GM12865 (cell line): ENCODE measurements at regions not wholly inside any gene's neighbourhood (a gene's known extent, or its start where the extent isn't known, plus 50 kb on each side); places are given as distances from the start of the nearest gene placed in this dataset.

ENCODE experiments used
- DNase-seq: peaks from one replicate; pipeline ENCODE4 v3.0.0; 2010; ENCODE audit warnings: low read depth
- H3K4me3 ChIP-seq: 2 replicates; pipeline ENCODE4 v1.5.1; 2011; ENCODE audit warnings: mild to moderate bottlenecking, low read depth, low read length, control low read depth
- TF ChIP-seq, protein P1 (sequence below): IDR thresholded peaks from 2 replicates; pipeline ENCODE4 v1.5.1; 2011; ENCODE audit warnings: low read length, control low read depth, low read depth, inconsistent platforms; ENCODE audit not compliant: insufficient read depth; ENCODE audit errors: missing control alignments

DNA sequence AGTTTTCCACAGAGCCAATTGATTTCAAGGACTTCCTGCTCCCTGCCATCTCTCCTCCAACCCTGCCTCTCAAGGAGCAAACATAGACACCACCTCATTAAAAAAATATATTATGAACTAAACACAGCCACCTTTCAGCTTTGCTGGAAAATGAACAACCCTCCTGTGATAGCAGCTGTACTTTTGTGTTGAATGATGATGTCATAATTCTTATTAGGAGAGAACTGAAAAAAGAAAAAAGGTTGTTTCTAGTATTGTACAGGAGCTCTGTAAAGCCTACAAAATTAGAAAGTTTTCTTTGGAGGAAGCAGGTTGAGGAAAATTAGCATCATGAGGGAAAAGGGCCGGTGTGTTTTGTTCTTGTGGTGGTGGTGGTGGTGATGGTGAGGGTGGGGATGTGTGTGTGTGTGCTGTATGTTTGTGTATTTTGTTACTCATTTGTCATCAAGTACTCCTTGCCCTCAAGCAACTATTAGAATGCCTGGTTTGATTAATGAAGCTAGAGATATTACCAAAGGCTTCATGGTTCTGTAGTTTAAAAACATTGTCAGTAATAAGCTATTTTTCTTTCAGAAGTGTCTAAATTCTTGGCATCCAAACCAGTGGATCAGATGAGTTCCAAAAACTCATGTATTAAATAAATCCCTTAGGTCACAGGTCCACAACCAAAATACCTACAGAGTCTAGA lies 405.9 kb downstream of the TLE4 start:
- TF ChIP-seq, protein P1, sequence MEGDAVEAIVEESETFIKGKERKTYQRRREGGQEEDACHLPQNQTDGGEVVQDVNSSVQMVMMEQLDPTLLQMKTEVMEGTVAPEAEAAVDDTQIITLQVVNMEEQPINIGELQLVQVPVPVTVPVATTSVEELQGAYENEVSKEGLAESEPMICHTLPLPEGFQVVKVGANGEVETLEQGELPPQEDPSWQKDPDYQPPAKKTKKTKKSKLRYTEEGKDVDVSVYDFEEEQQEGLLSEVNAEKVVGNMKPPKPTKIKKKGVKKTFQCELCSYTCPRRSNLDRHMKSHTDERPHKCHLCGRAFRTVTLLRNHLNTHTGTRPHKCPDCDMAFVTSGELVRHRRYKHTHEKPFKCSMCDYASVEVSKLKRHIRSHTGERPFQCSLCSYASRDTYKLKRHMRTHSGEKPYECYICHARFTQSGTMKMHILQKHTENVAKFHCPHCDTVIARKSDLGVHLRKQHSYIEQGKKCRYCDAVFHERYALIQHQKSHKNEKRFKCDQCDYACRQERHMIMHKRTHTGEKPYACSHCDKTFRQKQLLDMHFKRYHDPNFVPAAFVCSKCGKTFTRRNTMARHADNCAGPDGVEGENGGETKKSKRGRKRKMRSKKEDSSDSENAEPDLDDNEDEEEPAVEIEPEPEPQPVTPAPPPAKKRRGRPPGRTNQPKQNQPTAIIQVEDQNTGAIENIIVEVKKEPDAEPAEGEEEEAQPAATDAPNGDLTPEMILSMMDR = no peak
- no peak for DNase-seq

DNA sequence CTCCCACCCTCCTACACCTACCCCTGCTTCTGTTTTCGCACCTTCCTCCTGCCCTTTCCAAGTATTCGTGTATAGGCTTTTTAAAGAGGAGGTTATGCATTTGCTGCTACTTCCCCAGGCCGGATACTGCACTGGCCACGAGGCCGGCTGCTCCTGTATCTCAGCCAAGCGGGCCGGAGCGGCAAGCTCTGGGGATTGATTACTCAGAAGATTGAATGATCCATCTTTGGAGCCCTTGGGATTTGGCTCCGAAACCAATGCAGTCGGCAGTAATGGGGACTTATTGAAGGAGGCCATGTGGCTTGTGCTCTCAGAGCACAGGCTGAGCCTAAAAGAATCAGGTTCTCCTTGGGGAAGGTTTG lies 405.3 kb downstream of the TLE4 start:
- H3K4me3 ChIP-seq = no peak overlapping the region
- TF ChIP-seq, protein P1 = no peak
- DNase-seq = no peak

More for the DNA sequence above, 405.9 kb downstream of the TLE4 start:
- no peak overlapping the region for H3K4me3 ChIP-seq

DNA sequence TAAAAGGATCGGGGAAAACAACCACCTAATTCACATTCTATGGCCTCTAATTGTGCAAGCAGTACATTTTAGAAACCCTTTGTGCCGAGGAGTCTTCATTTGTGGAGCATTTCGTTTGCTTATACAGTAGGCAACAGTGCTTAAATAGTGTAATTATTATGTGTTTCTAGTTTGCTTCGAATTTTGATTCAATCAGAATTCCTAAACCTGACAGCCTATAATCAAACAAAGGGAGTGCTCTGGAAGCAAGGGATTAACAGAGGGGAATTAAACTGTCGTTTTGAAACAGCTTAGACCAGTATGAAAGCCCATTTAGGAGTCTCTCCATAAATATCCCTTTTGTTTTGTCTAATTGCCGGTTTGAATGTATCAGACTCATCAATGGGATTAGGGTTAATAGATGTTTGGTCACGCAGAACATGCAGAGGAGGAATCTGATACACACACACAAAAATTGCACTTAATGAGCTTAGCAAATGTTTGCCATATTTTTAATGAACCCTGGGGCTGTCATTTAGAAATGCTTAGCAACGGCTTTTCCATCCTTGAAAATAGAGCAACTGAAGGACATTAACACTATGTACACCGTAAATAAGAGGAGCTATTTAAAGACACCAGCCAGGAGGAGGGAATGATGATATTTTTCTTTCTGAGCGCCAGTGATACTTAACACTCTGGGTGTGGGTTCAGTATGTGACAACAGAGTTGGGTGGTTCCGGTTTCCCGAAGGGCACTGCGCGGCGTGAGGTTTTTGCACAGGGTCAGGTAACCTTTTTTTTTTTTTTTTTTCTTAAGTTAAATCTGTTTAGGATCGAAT lies 404.7 kb downstream of the TLE4 start:
- H3K4me3 ChIP-seq = no peak overlapping the region
- TF ChIP-seq, protein P1 = no peak
- no peak for DNase-seq

DNA sequence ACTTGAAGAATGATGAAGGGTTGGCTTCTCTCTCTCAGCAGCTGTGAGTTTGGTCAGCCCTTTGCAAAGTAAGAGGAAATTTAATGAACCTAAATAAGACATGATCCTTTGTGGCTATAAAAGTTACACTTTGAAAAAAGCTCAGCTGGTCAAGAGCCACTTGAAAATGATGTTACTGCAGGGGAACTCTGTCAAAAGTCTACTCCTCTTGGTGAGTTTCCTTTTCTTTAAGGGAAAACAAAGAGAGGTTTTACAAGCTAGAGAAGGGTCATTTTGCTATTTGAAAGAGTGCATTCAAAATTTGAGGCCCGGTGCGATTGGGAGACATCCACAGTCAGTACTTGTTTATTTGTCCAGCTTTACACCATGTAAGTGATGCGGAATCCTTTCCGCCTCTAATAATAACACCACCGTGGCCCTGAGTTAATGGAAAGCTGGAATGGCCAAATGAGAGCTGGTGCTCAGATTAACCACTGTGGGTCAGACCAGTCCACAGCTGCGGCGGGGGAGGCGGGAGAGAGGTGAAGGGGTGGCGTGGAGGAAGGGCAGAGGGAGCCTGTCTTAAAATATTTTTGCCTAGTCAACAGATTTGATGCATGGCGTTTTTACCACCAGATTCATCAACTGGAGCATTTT lies 404.0 kb downstream of the TLE4 start:
- TF ChIP-seq, protein P1 = no peak
- DNase-seq = no peak

DNA sequence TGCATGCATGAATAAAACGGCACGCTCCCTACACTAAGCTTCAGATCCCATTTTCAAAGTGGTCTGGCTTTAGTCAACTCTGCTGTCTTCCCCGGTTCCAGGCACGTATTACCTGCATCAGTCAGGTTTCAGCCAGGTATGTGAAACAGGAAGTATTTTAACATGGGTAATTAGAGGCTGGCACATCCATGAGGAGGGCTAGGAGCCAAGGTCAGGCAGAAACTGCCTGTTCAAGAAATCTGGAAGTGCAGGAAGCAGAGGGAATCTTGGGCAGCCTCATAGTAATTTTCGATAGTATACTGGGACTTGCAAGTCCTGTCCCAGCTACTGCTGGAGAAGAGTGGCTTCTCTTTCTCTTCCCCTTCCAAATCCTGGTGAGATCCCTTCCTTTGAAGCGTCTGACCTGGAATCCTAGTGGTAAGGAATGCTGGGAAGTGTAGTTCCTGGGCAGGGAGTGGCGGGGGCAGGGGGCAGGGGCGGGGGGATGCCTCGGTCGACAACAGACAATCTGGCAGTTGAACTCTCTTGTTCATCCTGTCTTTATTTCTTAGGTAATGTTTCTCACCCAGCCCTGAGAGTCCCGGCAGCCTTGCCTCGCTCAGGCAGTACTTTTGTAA lies 403.1 kb downstream of the TLE4 start:
- H3K4me3 ChIP-seq = no peak overlapping the region
- no peak for DNase-seq
- TF ChIP-seq, protein P1 = no peak

More for the DNA sequence above, 404.0 kb downstream of the TLE4 start:
- H3K4me3 ChIP-seq = no peak overlapping the region

DNA sequence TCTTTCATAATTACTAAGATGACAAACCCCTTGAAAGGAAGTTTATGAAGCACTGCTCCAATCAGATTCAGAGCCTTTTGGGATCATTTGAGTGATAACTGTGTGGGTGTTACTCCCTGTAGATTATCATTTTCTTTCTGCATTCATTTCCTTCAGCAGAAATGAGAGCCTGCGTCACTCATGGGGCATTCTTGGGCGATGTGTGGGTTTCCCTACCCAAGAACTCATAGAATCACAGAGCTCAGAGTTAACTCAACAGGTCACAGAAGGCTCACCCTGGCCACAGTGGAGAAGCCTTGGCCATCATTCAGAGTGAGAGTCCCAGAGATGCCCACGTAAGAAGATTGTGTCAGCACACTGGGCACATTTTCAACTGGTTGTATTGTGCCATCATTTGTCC lies 401.9 kb downstream of the TLE4 start:
- DNase-seq = no peak

More for the DNA sequence above, 401.9 kb downstream of the TLE4 start:
- no peak overlapping the region for H3K4me3 ChIP-seq
- TF ChIP-seq, protein P1 = no peak
